ENCODE measurements at regions not wholly inside any gene's neighbourhood (a gene's known extent, or its start where the extent isn't known, plus 50 kb on each side); places are given as distances from the start of the nearest gene placed in this dataset.

- no peak for TF ChIP-seq EZH2 (IDR thresholded peaks at IDR 0.05; ENCODE audit: low read length)
- H2AFZ ChIP-seq (ENCODE audit: control insufficient read depth, low read length), result no peak overlapping the region
- no peaks in the 10 kb centered on the region for H3K27me3 ChIP-seq (ENCODE audit: control insufficient read depth, extremely low read depth, insufficient read depth, low read length)
- no peaks in the 10 kb centered on the region for H3K36me3 ChIP-seq (ENCODE audit: control insufficient read depth in 2 of 2, extremely low read depth in 1 of 2, insufficient read depth in 2 of 2, low read length in 2 of 2)
- dilution Hi-C loops (cut with MboI; ENCODE audit: extremely low pct_ligation_motif_present, low sequenced_read_pairs), result no loop called here
- no peak overlapping the region for H3K4me2 ChIP-seq (ENCODE audit: control insufficient read depth, extremely low read depth, insufficient read depth, low read depth, low read length)
- H3K27ac ChIP-seq (ENCODE audit: control insufficient read depth, insufficient read depth, low read length), result no peak overlapping the region
- no peak overlapping the region for H3K9ac ChIP-seq (ENCODE audit: control insufficient read depth, extremely low read depth, insufficient read depth, low read length)
- DNase-seq (ENCODE audit: low read depth, low spot score) (no peak), FAIRE-seq (no peak)
- no peaks in the 10 kb centered on the region for H4K20me1 ChIP-seq (ENCODE audit: control insufficient read depth, extremely low read depth, insufficient read depth, low read length)
- H3K9me1 ChIP-seq (ENCODE audit: control insufficient read depth, extremely low read depth, insufficient read depth, low read length), result no peaks in the 10 kb centered on the region
- H3K9me3 ChIP-seq (ENCODE audit: control insufficient read depth, low read depth, low read length), result no peaks in the 10 kb centered on the region
- H3K4me3 ChIP-seq (ENCODE audit: control insufficient read depth in 2 of 3, extremely low read depth in 1 of 3, insufficient read depth in 2 of 3, low read depth in 1 of 3, low read length in 3 of 3), result no peak overlapping the region
- no peaks in the 10 kb centered on the region for H3K4me1 ChIP-seq (ENCODE audit: control insufficient read depth, extremely low read depth, insufficient read depth, low read length)
- no peaks in the 10 kb centered on the region for H3K79me2 ChIP-seq (ENCODE audit: control insufficient read depth, insufficient read depth, low read length)
Observed at GRCh38 chr9:16928179-16928945, 57.9 kb upstream of the BNC2 start.

DNA sequence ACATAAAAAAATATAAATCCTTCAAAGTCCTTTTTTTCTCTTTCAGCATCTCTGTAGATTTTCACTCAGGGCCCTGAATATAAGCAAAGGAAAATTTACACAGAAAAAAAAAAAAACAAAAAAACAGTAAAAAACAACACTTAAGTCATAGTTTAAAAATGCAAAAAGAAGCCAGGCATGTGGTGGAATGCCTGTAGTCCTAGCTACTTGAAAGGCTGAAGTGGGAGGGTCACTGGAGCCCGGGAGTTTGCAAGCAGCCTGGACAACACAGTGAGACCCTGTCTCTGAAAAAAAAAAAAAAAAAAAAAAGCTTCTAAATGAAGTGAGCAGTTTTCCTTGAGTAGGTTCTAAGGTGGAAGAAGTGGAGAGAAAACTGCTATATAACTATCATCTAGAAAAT is 55.0 kb upstream of the BNC2 start:
- Histone ChIP-seq H3K4me1 (ENCODE audit: control insufficient read depth, extremely low read depth, insufficient read depth, low read length) (peaks cover 3% of the 10 kb centered on the region), H3K27ac (ENCODE audit: control insufficient read depth, insufficient read depth, low read length) (no peak overlapping the region), H3K4me3 (ENCODE audit: control insufficient read depth in 2 of 3, extremely low read depth in 1 of 3, insufficient read depth in 2 of 3, low read depth in 1 of 3, low read length in 3 of 3) (no peak overlapping the region), H4K20me1 (ENCODE audit: control insufficient read depth, extremely low read depth, insufficient read depth, low read length) (no peaks in the 10 kb centered on the region), H2AFZ (ENCODE audit: control insufficient read depth, low read length) (no peak overlapping the region), H3K79me2 (ENCODE audit: control insufficient read depth, insufficient read depth, low read length) (no peaks in the 10 kb centered on the region), H3K9ac (ENCODE audit: control insufficient read depth, extremely low read depth, insufficient read depth, low read length) (no peak overlapping the region), H3K27me3 (ENCODE audit: control insufficient read depth, extremely low read depth, insufficient read depth, low read length) (no peaks in the 10 kb centered on the region), H3K9me3 (ENCODE audit: control insufficient read depth, low read depth, low read length) (no peaks in the 10 kb centered on the region), H3K9me1 (ENCODE audit: control insufficient read depth, extremely low read depth, insufficient read depth, low read length) (no peaks in the 10 kb centered on the region), H3K36me3 (ENCODE audit: control insufficient read depth in 2 of 2, extremely low read depth in 1 of 2, insufficient read depth in 2 of 2, low read length in 2 of 2) (no peaks in the 10 kb centered on the region), H3K4me2 (ENCODE audit: control insufficient read depth, extremely low read depth, insufficient read depth, low read depth, low read length) (no peak overlapping the region)
- dilution Hi-C loops (cut with MboI; ENCODE audit: extremely low pct_ligation_motif_present, low sequenced_read_pairs), result no loop called here
- DNase-seq (ENCODE audit: low read depth, low spot score) (no peak), FAIRE-seq (no peak)
- TF ChIP-seq, protein P1, sequence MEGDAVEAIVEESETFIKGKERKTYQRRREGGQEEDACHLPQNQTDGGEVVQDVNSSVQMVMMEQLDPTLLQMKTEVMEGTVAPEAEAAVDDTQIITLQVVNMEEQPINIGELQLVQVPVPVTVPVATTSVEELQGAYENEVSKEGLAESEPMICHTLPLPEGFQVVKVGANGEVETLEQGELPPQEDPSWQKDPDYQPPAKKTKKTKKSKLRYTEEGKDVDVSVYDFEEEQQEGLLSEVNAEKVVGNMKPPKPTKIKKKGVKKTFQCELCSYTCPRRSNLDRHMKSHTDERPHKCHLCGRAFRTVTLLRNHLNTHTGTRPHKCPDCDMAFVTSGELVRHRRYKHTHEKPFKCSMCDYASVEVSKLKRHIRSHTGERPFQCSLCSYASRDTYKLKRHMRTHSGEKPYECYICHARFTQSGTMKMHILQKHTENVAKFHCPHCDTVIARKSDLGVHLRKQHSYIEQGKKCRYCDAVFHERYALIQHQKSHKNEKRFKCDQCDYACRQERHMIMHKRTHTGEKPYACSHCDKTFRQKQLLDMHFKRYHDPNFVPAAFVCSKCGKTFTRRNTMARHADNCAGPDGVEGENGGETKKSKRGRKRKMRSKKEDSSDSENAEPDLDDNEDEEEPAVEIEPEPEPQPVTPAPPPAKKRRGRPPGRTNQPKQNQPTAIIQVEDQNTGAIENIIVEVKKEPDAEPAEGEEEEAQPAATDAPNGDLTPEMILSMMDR (optimal IDR thresholded peaks at IDR 0.05 in 1 of 3, IDR thresholded peaks at IDR 0.05 in 1 of 3, conservative IDR thresholded peaks at IDR 0.05 in 1 of 3; ENCODE audit: extremely low read depth in 1 of 3, insufficient read depth in 2 of 3, low read length in 3 of 3), result no peak
- no peak for TF ChIP-seq EZH2 (IDR thresholded peaks at IDR 0.05; ENCODE audit: low read length)

Data from keratinocyte (primary cell).